ENCODE measurements at regions not wholly inside any gene's neighbourhood (a gene's known extent, or its start where the extent isn't known, plus 50 kb on each side); places are given as distances from the start of the nearest gene placed in this dataset.

DNA sequence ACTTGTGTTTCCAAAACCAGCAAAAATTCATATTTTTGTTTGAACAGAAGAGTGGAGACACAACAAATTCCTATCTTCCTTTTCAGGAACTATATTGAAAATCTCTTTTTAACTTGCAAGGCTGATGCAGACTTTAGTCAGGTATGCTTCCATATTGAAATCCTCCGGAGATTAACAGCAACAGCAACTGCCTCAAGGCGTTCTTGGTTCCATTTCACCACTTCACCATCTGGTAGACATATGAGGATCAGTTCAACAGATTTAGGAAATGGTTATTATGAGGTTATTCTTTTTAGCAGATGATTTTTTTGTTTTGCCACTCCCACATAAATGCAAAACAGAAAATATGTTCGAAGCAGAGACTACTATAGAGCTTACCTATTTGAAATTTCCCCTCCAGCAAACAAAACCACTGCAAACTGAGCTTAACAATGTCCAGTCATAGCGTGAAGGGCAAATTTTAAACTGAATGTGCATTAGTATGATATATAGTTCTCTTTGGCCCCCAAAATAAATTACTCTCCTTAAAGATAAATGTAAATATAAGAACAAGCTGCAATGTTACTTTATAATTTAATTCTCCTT, 520.5 kb upstream of the ADGRB3 start:
- TF ChIP-seq, protein P1, sequence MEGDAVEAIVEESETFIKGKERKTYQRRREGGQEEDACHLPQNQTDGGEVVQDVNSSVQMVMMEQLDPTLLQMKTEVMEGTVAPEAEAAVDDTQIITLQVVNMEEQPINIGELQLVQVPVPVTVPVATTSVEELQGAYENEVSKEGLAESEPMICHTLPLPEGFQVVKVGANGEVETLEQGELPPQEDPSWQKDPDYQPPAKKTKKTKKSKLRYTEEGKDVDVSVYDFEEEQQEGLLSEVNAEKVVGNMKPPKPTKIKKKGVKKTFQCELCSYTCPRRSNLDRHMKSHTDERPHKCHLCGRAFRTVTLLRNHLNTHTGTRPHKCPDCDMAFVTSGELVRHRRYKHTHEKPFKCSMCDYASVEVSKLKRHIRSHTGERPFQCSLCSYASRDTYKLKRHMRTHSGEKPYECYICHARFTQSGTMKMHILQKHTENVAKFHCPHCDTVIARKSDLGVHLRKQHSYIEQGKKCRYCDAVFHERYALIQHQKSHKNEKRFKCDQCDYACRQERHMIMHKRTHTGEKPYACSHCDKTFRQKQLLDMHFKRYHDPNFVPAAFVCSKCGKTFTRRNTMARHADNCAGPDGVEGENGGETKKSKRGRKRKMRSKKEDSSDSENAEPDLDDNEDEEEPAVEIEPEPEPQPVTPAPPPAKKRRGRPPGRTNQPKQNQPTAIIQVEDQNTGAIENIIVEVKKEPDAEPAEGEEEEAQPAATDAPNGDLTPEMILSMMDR (IDR thresholded peaks at IDR 0.05; ENCODE audit: borderline replicate concordance, extremely low read depth, insufficient read depth) = no peak
- Histone ChIP-seq H3K27me3 (ENCODE audit: control insufficient read depth, insufficient read depth, low read length) (no peaks in the 10 kb centered on the region), H3K27ac (ENCODE audit: low read depth in 2 of 2, low read length in 2 of 2) (no peak overlapping the region), H3K4me1 (ENCODE audit: control insufficient read depth in 2 of 3, insufficient read depth in 2 of 3, low read depth in 1 of 3, low read length in 3 of 3) (no peaks in the 10 kb centered on the region), H3K36me3 (ENCODE audit: control insufficient read depth in 2 of 3, insufficient read depth in 3 of 3, low read length in 3 of 3) (no peaks in the 10 kb centered on the region), H3K9ac (ENCODE audit: low read length in 3 of 3) (no peak overlapping the region), H3K4me3 (ENCODE audit: low read length in 3 of 3) (no peak overlapping the region), H3K9me3 (ENCODE audit: control insufficient read depth in 2 of 3, insufficient read depth in 1 of 3, low read length in 3 of 3) (no peaks in the 10 kb centered on the region)
- intact Hi-C loops (cut with DNase I) = no loop called here
- DNase-seq (no peak), FAIRE-seq (no peak)

DNA sequence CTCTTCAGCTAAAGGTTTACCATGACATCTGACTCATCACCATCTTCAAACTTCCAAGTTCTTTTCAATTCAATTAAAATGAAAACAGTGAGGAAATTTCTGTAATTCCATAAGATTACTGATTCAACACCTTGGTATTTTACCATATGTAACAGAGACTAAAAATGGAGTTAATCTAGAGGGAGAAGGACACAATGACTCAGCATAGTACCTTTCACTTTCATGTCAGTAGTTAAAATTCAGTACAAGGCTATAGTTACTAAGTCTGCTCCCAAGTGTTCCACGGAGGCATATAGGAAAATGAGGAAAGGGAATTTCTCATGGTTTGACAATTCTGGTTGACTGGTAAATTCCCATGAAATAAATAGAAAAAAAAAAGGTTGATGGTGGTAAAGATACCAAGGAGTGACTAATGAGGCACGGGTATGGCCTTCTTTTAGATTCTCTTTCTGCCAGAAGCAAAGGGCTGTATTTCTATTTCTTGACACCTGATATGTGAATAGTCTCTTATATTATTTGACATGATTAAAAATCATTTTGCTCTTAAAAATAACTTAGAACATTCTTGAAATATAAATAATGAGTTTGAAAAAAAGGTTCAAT, 526.7 kb upstream of the ADGRB3 start:
- intact Hi-C loops (cut with DNase I) = no loop called here
- FAIRE-seq = no peak

DNA sequence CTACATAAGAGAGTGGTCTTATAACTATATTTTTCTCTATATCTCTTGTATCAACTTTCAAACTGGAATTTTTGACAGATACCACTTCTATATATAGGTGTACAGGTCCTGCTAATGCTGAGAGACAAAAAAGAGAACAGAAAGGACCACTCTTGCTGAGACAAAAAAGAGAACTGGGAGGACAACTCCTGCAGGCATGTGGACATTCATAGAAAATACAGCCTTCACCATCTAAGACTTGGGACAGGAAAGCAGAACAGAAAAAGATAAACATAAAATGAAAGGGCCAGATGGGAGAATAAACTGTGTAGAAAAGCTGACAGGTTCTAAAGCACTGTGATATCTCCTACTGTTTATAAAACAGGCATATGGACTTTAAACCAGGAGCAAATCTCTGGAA, 541.0 kb upstream of the ADGRB3 start:
- H3K9me3 ChIP-seq (ENCODE audit: control insufficient read depth in 2 of 3, insufficient read depth in 1 of 3, low read length in 3 of 3) = no peaks in the 10 kb centered on the region
- H3K27me3 ChIP-seq (ENCODE audit: control insufficient read depth, insufficient read depth, low read length) = no peaks in the 10 kb centered on the region
- H3K27ac ChIP-seq (ENCODE audit: low read depth in 2 of 2, low read length in 2 of 2) = no peak overlapping the region
- no peaks in the 10 kb centered on the region for H3K36me3 ChIP-seq (ENCODE audit: control insufficient read depth in 2 of 3, insufficient read depth in 3 of 3, low read length in 3 of 3)
- no peaks in the 10 kb centered on the region for H3K4me1 ChIP-seq (ENCODE audit: control insufficient read depth in 2 of 3, insufficient read depth in 2 of 3, low read depth in 1 of 3, low read length in 3 of 3)
- FAIRE-seq (no peak), DNase-seq (no peak)
- no peak overlapping the region for H3K9ac ChIP-seq (ENCODE audit: low read length in 3 of 3)
- intact Hi-C loops (cut with DNase I) = no loop called here
- TF ChIP-seq, protein P1 (IDR thresholded peaks at IDR 0.05; ENCODE audit: borderline replicate concordance, extremely low read depth, insufficient read depth) = no peak
- no peak overlapping the region for H3K4me3 ChIP-seq (ENCODE audit: low read length in 3 of 3)

More for the DNA sequence above, 526.7 kb upstream of the ADGRB3 start:
- H3K9ac ChIP-seq (ENCODE audit: low read length in 3 of 3) = no peak overlapping the region
- no peak for DNase-seq
- no peaks in the 10 kb centered on the region for H3K27me3 ChIP-seq (ENCODE audit: control insufficient read depth, insufficient read depth, low read length)
- H3K36me3 ChIP-seq (ENCODE audit: control insufficient read depth in 2 of 3, insufficient read depth in 3 of 3, low read length in 3 of 3) = no peaks in the 10 kb centered on the region
- no peaks in the 10 kb centered on the region for H3K9me3 ChIP-seq (ENCODE audit: control insufficient read depth in 2 of 3, insufficient read depth in 1 of 3, low read length in 3 of 3)
- no peaks in the 10 kb centered on the region for H3K4me1 ChIP-seq (ENCODE audit: control insufficient read depth in 2 of 3, insufficient read depth in 2 of 3, low read depth in 1 of 3, low read length in 3 of 3)
- TF ChIP-seq, protein P1 (IDR thresholded peaks at IDR 0.05; ENCODE audit: borderline replicate concordance, extremely low read depth, insufficient read depth) = no peak
- no peak overlapping the region for H3K4me3 ChIP-seq (ENCODE audit: low read length in 3 of 3)
- H3K27ac ChIP-seq (ENCODE audit: low read depth in 2 of 2, low read length in 2 of 2) = no peak overlapping the region
